Erythroblast (primary cell): ENCODE measurements at regions not wholly inside any gene's neighbourhood (a gene's known extent, or its start where the extent isn't known, plus 50 kb on each side); places are given as distances from the start of the nearest gene placed in this dataset.

Experiments used
- DNase-seq, 2 experiments: peaks; one replicate each; lab custom pipeline; 2025; lab: John Stamatoyannopoulos, UW
- GATA1 ChIP-seq: IDR thresholded peaks from 2 replicates; pipeline ENCODE4 v1.6.1; 2011; ENCODE audit warnings: low read depth, mild to moderate bottlenecking, control low read depth, low read length, moderate library complexity
- POLR2A ChIP-seq: IDR thresholded peaks from 2 replicates; pipeline ENCODE4 v1.6.1; 2011; ENCODE audit warnings: mild to moderate bottlenecking, low read length

DNA sequence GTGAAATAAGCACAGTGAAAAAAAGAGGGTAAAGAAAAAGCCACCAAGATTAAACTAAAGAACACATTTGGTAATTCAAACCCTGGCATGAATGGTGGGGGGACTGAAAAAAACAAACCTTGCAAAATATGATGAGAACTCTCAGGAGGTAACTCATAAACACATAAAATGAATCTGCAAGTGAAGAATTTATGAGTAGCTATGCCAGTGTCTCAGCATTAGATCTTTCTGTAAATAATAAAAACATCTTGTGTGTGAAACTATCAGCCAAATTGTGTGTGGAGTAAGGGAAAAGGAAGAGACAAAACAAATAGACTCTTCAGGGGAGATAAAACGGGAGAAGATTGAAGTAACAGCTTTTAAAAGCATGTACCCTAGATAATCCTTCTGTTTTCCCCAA lies 129.6 kb upstream of the SPEF2 start:
- DNase-seq = no peak
- no peak for TF ChIP-seq GATA1
- TF ChIP-seq POLR2A = no peak

DNA sequence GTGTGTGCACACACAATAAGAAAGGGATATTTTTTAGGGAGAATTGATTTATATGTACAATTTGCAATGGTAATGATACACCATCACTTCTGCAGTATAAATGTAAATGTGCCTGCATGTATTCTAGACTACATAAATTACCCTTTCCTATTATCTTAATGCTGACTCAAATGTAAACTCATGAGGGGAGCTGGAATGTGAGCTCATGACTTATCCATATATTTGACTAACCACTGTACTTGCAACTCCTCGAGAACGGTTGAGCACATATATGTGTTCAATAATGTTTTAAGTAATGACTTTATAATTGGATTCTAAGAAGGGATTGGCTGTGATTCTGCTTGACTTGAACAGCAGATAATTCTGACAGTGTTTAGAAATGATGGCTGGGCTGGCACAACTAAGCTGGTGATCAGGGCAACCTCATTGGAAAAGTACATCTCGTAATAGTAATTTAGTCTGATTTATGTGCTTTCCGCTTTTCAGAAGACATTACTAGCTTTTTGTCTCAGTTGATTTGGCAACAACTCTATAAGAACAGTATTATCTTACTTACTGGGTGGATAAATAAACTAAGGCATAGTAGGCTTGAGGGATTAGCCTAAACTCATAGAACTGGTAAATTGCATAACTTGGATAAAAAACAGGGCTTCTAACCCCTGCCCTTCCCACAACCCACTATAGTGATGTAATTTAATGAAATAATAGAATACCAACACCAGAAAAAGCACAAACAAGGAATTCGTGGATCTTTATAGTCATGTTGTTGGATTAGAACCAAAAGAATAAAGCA lies 130.2 kb upstream of the SPEF2 start:
- TF ChIP-seq GATA1 (no peak), POLR2A (no peak)
- DNase-seq = no peak

DNA sequence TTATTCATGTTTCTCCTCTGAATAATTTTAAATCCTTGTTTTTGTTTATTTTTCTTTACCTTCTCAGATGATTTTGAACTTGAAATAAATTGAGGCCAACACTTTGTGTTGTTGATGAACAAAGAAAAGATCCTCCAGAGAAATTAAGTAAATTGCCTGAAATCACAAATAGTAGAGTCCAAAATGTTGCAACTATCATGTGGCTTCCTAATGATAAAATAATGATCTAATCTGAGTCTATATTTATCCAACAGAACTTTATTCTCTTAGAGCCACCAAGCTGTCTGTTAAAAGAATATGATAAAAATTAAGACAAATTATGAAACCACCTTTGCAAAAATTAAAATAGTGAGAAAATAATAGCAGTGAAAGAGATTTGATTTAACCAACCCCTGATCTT lies 132.2 kb upstream of the SPEF2 start:
- TF ChIP-seq POLR2A = no peak
- no peak for TF ChIP-seq GATA1
- no peak for DNase-seq

DNA sequence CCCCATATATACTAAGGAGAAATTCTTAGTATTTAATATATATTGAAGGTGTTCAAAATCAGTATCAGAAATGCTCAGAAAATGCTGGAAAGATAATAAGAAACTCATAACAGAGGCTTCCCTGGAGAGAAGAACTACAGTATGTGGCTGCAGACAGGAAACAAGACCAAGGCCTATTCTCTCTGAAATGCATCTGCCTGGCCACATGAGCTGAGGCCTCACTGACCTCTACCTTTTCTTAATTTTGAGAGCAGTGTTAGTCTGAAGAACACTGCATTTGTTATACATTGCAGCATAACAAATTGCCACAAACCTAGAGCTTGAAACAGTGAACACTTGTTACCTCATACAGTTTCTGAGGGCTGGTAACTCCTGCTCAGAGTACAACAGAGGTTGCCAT lies 133.4 kb upstream of the SPEF2 start:
- DNase-seq = no peak
- no peak for TF ChIP-seq POLR2A
- TF ChIP-seq GATA1 = no peak

- no peak for DNase-seq
- TF ChIP-seq POLR2A = no peak
- no peak for TF ChIP-seq GATA1
Measured at GRCh38 chr5:35483780-35484179, 133.9 kb upstream of the SPEF2 start.

DNA sequence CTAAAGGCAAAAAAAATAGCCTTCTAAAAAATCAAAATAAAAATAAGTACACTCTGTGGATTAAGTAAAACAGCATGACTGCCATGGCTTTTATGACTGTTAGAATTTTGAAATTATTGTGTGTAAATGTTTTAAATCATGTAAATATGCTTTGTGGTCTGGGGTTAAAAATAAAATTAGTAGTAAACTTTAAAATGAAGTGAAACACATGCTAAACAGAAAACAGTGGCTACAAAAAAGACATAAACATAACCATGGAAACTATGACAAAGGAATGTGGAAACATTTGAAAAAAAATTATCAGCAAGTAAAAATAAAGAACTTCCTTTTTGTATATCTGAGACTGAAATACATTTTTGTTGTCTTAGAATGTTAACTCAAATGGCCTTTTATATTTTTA lies 134.5 kb upstream of the SPEF2 start:
- TF ChIP-seq POLR2A (no peak), GATA1 (no peak)
- DNase-seq = no peak

- no peak for DNase-seq
- TF ChIP-seq GATA1 (no peak), POLR2A (no peak)
Measured at GRCh38 chr5:35482167-35482755, 135.4 kb upstream of the SPEF2 start.

DNA sequence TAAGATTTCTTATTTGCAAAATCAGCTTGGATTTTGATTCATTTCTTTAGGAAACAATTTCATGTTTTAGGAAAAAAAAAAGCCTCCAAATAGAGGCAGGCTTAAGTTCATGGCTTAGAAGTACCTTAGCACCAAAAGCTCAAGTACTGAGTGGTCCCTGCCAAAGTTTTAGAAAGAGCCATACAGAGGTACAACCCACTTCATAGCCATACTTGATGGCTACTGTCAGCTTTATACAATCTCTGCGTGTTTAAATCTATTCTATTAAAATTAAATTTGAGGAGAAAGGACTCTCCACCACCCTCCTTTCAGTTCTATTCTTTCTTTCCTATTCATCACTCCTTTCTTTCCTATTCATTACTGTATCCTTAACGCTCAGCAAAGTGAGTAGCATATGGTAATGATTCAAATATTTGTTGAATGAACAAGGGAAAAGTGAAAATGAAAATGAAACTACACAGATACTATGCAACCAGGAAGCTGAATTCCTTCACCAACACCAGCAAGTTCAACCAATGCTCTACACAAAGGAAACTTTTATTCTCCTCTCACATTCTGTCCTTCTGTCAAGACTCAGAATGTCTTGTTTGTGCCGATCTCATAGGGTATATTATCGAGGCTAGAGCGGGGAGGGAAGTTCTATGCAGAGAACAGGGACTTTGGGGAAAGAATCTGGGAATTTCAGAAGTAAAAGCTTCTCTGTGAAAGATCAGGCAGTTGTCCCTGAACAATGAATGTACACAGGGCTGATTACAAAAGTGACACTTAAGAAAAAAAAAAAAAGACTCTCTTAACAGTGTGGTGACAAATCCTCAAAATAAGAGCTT lies 138.6 kb upstream of the SPEF2 start:
- TF ChIP-seq POLR2A (no peak), GATA1 (no peak)
- DNase-seq = no peak

DNA sequence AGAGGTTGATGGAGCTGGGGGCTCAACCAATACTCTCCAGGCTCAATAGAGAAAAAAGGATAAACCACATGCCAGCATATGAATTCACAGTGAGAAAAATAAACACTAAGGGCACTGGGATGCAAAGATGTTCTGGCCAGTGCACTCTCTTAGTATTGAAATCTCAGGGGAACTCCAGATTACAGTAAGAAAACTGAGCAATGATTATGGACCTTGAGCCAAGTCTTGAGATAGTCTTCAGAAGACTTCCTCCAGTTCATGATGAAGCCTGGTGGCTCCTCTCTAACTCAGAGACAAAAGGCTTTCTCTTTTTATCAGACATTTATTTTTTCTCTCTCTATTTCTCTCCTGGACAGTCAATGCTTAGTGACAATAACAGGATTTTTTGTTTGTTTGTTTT lies 139.8 kb upstream of the SPEF2 start:
- no peak for DNase-seq
- TF ChIP-seq GATA1 (no peak), POLR2A (no peak)

DNA sequence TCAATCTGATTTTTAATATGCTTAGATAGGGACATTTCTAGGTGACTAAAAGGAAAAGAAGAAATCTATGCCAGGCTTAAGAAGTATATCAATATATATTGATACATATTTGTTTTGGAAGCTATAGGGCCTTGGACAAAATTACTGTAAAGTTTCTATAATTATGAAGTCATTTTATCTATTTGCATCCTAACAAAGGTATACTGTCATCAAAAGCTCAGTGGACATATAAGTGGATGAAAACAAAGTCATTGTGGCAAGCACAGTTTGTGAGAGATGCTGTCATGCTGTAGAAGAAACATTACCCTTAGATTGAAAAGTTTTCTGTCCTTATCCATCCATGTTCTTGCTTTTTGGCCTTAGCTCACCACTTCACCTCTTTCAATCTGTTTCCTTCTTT lies 140.3 kb upstream of the SPEF2 start:
- TF ChIP-seq POLR2A (no peak), GATA1 (no peak)
- no peak for DNase-seq

- DNase-seq = no peak
- TF ChIP-seq POLR2A = no peak
Measured at GRCh38 chr5:35476797-35477196, 140.9 kb upstream of the SPEF2 start.

DNA sequence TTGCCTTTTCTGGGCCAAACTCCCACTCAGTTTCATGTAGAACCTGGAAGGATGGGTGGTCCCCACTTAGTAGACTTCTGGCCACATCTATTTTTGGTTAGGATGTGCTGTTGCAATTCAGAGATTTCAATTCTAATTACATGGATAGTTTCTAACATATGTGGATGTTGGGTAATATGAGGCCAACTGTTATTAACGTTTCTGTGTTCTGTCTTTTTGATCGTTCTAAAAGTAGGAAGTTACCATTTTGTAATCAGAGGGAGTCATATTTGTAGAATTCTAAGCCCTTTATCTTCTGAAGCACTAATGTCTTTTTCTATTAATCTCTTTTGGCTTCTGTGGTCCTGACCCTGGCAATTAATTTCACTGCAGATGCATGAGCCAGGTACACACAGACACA lies 141.6 kb upstream of the SPEF2 start:
- no peak for TF ChIP-seq POLR2A
- TF ChIP-seq GATA1 = no peak

GRCh38 chr5:35473589-35473988 lies 144.1 kb upstream of the SPEF2 start:
- TF ChIP-seq POLR2A (no peak), GATA1 (no peak)
- no peak for DNase-seq

More for the DNA sequence above, 141.6 kb upstream of the SPEF2 start:
- DNase-seq = no peak

GRCh38 chr5:35470866-35471265 lies 146.8 kb upstream of the SPEF2 start:
- no peak for DNase-seq
- no peak for TF ChIP-seq POLR2A
- no peak for TF ChIP-seq GATA1
